PC-9 (cell line): ENCODE measurements at regions not wholly inside any gene's neighbourhood (a gene's known extent, or its start where the extent isn't known, plus 50 kb on each side); places are given as distances from the start of the nearest gene placed in this dataset.

Source experiments
- BruUV-seq: library from RNA; stranded (reverse); fragments of 400-500 nt; replicated peaks from 2 replicates; lab custom pipeline; 2021; lab: Mats Ljungman, UMichigan
- CTCF ChIA-PET: fragments of 300-600 bp; sonication (Branson Sonifier 250); formaldehyde crosslinking; loops from one replicate; lab custom pipeline; 2022; ENCODE audit warnings: antibody characterized with exemption; lab: Charles Lee
- POLR2A ChIA-PET: fragments of 300-600 bp; sonication (Branson Sonifier 250); formaldehyde crosslinking; loops from one replicate; lab custom pipeline; 2022; ENCODE audit warnings: antibody characterized with exemption; ENCODE audit not compliant: unreplicated experiment; lab: Charles Lee
- DNase-seq, 2 experiments: peaks; one replicate each; pipeline versions ENCODE4 v3.0.0 to v3.0.0-alpha.2; 2015 to 2022; ENCODE audit warnings: mixed read lengths in 1 of 2
- H2AFZ ChIP-seq: fragments of 200-600 bp; sonication (generic); 2 replicates; pipeline ENCODE4 v1.8.1; 2017; ENCODE audit warnings: antibody characterized with exemption
- H3F3A ChIP-seq: fragments of 200-600 bp; sonication (generic); 2 replicates; pipeline ENCODE4 v1.8.1; 2017; ENCODE audit warnings: antibody characterized with exemption, mild to moderate bottlenecking, low read depth; ENCODE audit not compliant: insufficient read depth
- H3K27ac ChIP-seq: fragments of 200-600 bp; sonication (generic); 2 replicates; pipeline ENCODE4 v1.6.1; 2016; ENCODE audit warnings: mixed run types
- H3K27me3 ChIP-seq: fragments of 200-600 bp; sonication (generic); 2 replicates; pipeline ENCODE4 v1.6.1; 2016; ENCODE audit warnings: low read depth, mixed run types; ENCODE audit not compliant: insufficient read depth
- H3K36me3 ChIP-seq: fragments of 200-600 bp; sonication (generic); 2 replicates; pipeline ENCODE4 v1.6.1; 2016; ENCODE audit warnings: low read depth, mixed run types
- H3K4me1 ChIP-seq: fragments of 200-600 bp; sonication (generic); replicated peaks from 2 replicates; pipeline ENCODE4 v1.6.1; 2016; ENCODE audit warnings: mixed run types; ENCODE audit not compliant: insufficient read depth
- H3K4me2 ChIP-seq: fragments of 200-600 bp; sonication (generic); 2 replicates; pipeline ENCODE4 v1.6.1; 2017; ENCODE audit warnings: mixed run types
- H3K4me3 ChIP-seq: fragments of 200-600 bp; sonication (generic); 2 replicates; pipeline ENCODE4 v1.6.1; 2016; ENCODE audit warnings: mixed run types
- H3K79me2 ChIP-seq: fragments of 200-600 bp; sonication (generic); 2 replicates; pipeline ENCODE4 v1.6.1; 2017; ENCODE audit warnings: low read depth, mixed run types
- H3K9me2 ChIP-seq: fragments of 200-600 bp; sonication (generic); 2 replicates; pipeline ENCODE4 v1.8.1; 2017; ENCODE audit warnings: mild to moderate bottlenecking; ENCODE audit not compliant: insufficient read depth
- H3K9me3 ChIP-seq: fragments of 200-600 bp; sonication (generic); 2 replicates; pipeline ENCODE4 v1.8.1; 2016; ENCODE audit warnings: low read depth; ENCODE audit not compliant: insufficient read depth
- H4K20me1 ChIP-seq: fragments of 200-600 bp; sonication (generic); 2 replicates; pipeline ENCODE4 v1.8.1; 2017; ENCODE audit not compliant: insufficient read depth
- CTCF ChIP-seq: fragments of 200-600 bp; sonication (generic); conservative IDR thresholded peaks from 2 replicates; pipeline ENCODE4 v1.6.1; 2017; ENCODE audit warnings: mixed run types, antibody characterized with exemption, mild to moderate bottlenecking, moderate library complexity
- EZH2 ChIP-seq: fragments of 200-600 bp; sonication (generic); IDR thresholded peaks from 2 replicates; pipeline ENCODE4 v1.8.0; 2017; ENCODE audit warnings: antibody characterized with exemption, low read depth
- intact Hi-C: fragments of 100-400 bp; cut with micrococcal nuclease; formaldehyde crosslinking; loops from one replicate; pipeline ENCODE4 v1.10.0; 2022; ENCODE audit not compliant: unreplicated experiment

GRCh38 chr2:219976871-219977270 is 349.4 kb downstream of the SLC4A3 start:
- BruUV-seq: no TSS peak
- no peaks in the 10 kb centered on the region for H3F3A ChIP-seq
- no peak overlapping the region for H3K4me2 ChIP-seq
- peaks cover 8% of the 10 kb centered on the region; the same call in 1 of the 2 replicates for H3K9me3 ChIP-seq
- H3K27me3 ChIP-seq: no peaks in the 10 kb centered on the region
- H3K79me2 ChIP-seq: no peaks in the 10 kb centered on the region
- ChIA-PET POLR2A (interaction anchor here (0.6 kb wide), 1 partner anchor 961 kb away, joined by 10 read pairs; no protein-coding TSS in a partner anchor), CTCF (no interaction called here)
- H3K9me2 ChIP-seq: no peaks in the 10 kb centered on the region
- H3K27ac ChIP-seq: no peak overlapping the region
- intact Hi-C loops: no loop called here
- H3K4me1 ChIP-seq: no peaks in the 10 kb centered on the region
- H3K4me3 ChIP-seq: no peak overlapping the region
- no peak for DNase-seq
- H2AFZ ChIP-seq: no peak overlapping the region
- no peaks in the 10 kb centered on the region for H3K36me3 ChIP-seq
- no peak for TF ChIP-seq CTCF
- no peak for TF ChIP-seq EZH2
- H4K20me1 ChIP-seq: no peaks in the 10 kb centered on the region

- CTCF ChIA-PET: no interaction called here
- BruUV-seq: no TSS peak
- H3F3A ChIP-seq: no peaks in the 10 kb centered on the region
- POLR2A ChIA-PET: no interaction called here
- TF ChIP-seq CTCF: no peak
- no peak for TF ChIP-seq EZH2
- H3K9me2 ChIP-seq: no peaks in the 10 kb centered on the region
- no peaks in the 10 kb centered on the region for H4K20me1 ChIP-seq
- no peaks in the 10 kb centered on the region for H3K4me1 ChIP-seq
- no peak overlapping the region for H3K4me3 ChIP-seq
- H3K4me2 ChIP-seq: no peak overlapping the region
- no peaks in the 10 kb centered on the region for H3K27me3 ChIP-seq
- intact Hi-C loops: no loop called here
- no peak overlapping the region for H3K27ac ChIP-seq
- H2AFZ ChIP-seq: no peak overlapping the region
- no peaks in the 10 kb centered on the region for H3K36me3 ChIP-seq
- H3K9me3 ChIP-seq: 0 out of 2 replicates have a peak, but pooled peaks cover 8% of the 10 kb centered on the region
- no peaks in the 10 kb centered on the region for H3K79me2 ChIP-seq
- DNase-seq: no peak
These were observed 353.2 kb downstream of the SLC4A3 start for GRCh38 chr2:219980638-219981037.

GRCh38 chr2:219983836-219984235 is 356.4 kb downstream of the SLC4A3 start:
- intact Hi-C loops: no loop called here

More at GRCh38 chr2:219983836-219984235, 356.4 kb downstream of the SLC4A3 start:
- no peak for DNase-seq
- ChIA-PET POLR2A (no interaction called here), CTCF (no interaction called here)
- Histone ChIP-seq H3K4me2 (no peak overlapping the region), H4K20me1 (no peaks in the 10 kb centered on the region), H3K4me3 (no peak overlapping the region), H3K36me3 (no peaks in the 10 kb centered on the region), H3F3A (no peaks in the 10 kb centered on the region), H3K4me1 (no peaks in the 10 kb centered on the region), H3K9me3 (no peaks in the 10 kb centered on the region), H3K27me3 (no peaks in the 10 kb centered on the region), H2AFZ (no peak overlapping the region), H3K27ac (no peak overlapping the region), H3K9me2 (no peaks in the 10 kb centered on the region), H3K79me2 (no peaks in the 10 kb centered on the region)
- TF ChIP-seq CTCF (no peak), EZH2 (no peak)
- BruUV-seq: no TSS peak
